DMS114 treated with DMSO at 0.1 percent for 48 hours (cell line): ENCODE measurements at regions not wholly inside any gene's neighbourhood (a gene's known extent, or its start where the extent isn't known, plus 50 kb on each side); places are given as distances from the start of the nearest gene placed in this dataset.
"Not testable (repeated sequence)": the region's sequence is repeated elsewhere in the genome, so short reads cannot be mapped to it uniquely, and the experiment has no call there.

Experiments used
- DNase-seq: peaks from one replicate; lab custom pipeline; 2025; ENCODE audit not compliant: unreplicated experiment; lab: John Stamatoyannopoulos, UW

- DNase-seq = no peak
Observed at GRCh38 chr15:30030345-30030744, 52.4 kb upstream of the GOLGA8J start.

- no peak for DNase-seq
Observed at GRCh38 chr15:30023798-30024295, 58.9 kb upstream of the GOLGA8J start.

GRCh38 chr15:30010746-30011145, 72.0 kb upstream of the GOLGA8J start:
- no peak for DNase-seq

GRCh38 chr15:30008156-30008555, 74.6 kb upstream of the GOLGA8J start:
- no peak for DNase-seq

GRCh38 chr15:30001602-30002001, 81.2 kb upstream of the GOLGA8J start:
- DNase-seq = no peak

- DNase-seq = no peak
Observed at GRCh38 chr15:29998033-29998432, 84.7 kb upstream of the GOLGA8J start.

- no peak for DNase-seq
Observed at GRCh38 chr15:29997499-29997898, 85.3 kb upstream of the GOLGA8J start.

- DNase-seq = no peak
Observed at GRCh38 chr15:29994284-29994683, 88.5 kb upstream of the GOLGA8J start.

GRCh38 chr15:29990954-29991353, 91.8 kb upstream of the GOLGA8J start:
- DNase-seq = no peak

- no peak for DNase-seq
Observed at GRCh38 chr15:29990035-29990434, 92.7 kb upstream of the GOLGA8J start.

GRCh38 chr15:29988701-29989100, 94.1 kb upstream of the GOLGA8J start:
- no peak for DNase-seq

- no peak for DNase-seq
Observed at GRCh38 chr15:29986946-29987345, 95.8 kb upstream of the GOLGA8J start.

GRCh38 chr15:29978411-29979382, 104.1 kb upstream of the GOLGA8J start:
- no peak for DNase-seq

- DNase-seq = not testable (repeated sequence)
Observed at GRCh38 chr15:29974056-29974455, 108.7 kb upstream of the GOLGA8J start.

- no peak for DNase-seq
Observed at GRCh38 chr15:29972051-29972450, 110.7 kb upstream of the GOLGA8J start.

GRCh38 chr15:29970402-29970695, 112.4 kb upstream of the GOLGA8J start:
- DNase-seq = no peak

- no peak for DNase-seq
Observed at GRCh38 chr15:29969562-29970401, 113.0 kb upstream of the GOLGA8J start.

- no peak for DNase-seq
Observed at GRCh38 chr15:29968895-29969561, 113.7 kb upstream of the GOLGA8J start.

GRCh38 chr15:29968099-29968894, 114.5 kb upstream of the GOLGA8J start:
- no peak for DNase-seq

GRCh38 chr15:29962407-29962806, 120.3 kb upstream of the GOLGA8J start:
- no peak for DNase-seq
